IPS-20b (cell line): ENCODE measurements at regions not wholly inside any gene's neighbourhood (a gene's known extent, or its start where the extent isn't known, plus 50 kb on each side); places are given as distances from the start of the nearest gene placed in this dataset.

Source experiments
- H3K27ac ChIP-seq: one replicate; pipeline ENCODE4 v1.5.1; 2013; ENCODE audit warnings: low read length
- H3K27me3 ChIP-seq: 2 replicates; pipeline ENCODE4 v1.6.1; 2013; ENCODE audit warnings: mild to moderate bottlenecking, low read length, inconsistent platforms; ENCODE audit not compliant: insufficient read depth
- H3K36me3 ChIP-seq: 2 replicates; pipeline ENCODE4 v1.6.1; 2013; ENCODE audit warnings: low read depth, mild to moderate bottlenecking, inconsistent platforms, low read length, moderate library complexity; ENCODE audit not compliant: insufficient read depth
- H3K4me1 ChIP-seq: 2 replicates; pipeline ENCODE4 v1.6.1; 2013; ENCODE audit warnings: mild to moderate bottlenecking, control low read depth, inconsistent platforms, low read length, moderate library complexity; ENCODE audit not compliant: insufficient read depth
- H3K4me3 ChIP-seq: 2 replicates; pipeline ENCODE4 v1.5.1; 2013; ENCODE audit warnings: mild to moderate bottlenecking, low read length, inconsistent platforms
- H3K9ac ChIP-seq: 2 replicates; pipeline ENCODE4 v1.6.1; 2013; ENCODE audit warnings: low read depth, mild to moderate bottlenecking, inconsistent platforms, low read length, moderate library complexity
- H3K9me3 ChIP-seq: 2 replicates; pipeline ENCODE4 v1.6.1; 2013; ENCODE audit warnings: mild to moderate bottlenecking, low read depth, low read length, inconsistent platforms; ENCODE audit not compliant: insufficient read depth

- Histone ChIP-seq H3K27ac (no peak overlapping the region), H3K9me3 (no peaks in the 10 kb centered on the region), H3K27me3 (no peaks in the 10 kb centered on the region), H3K4me1 (peaks cover 23% of the 10 kb centered on the region), H3K9ac (no peak overlapping the region), H3K36me3 (no peaks in the 10 kb centered on the region), H3K4me3 (no peak overlapping the region)
Observed at GRCh38 chr3:159783780-159784742, 204.6 kb upstream of the IL12A start.

GRCh38 chr3:159785273-159785708 is 203.3 kb upstream of the IL12A start:
- H3K27ac ChIP-seq: no peak overlapping the region
- H3K9me3 ChIP-seq: no peaks in the 10 kb centered on the region
- H3K4me3 ChIP-seq: no peak overlapping the region
- H3K27me3 ChIP-seq: no peaks in the 10 kb centered on the region
- peaks cover 27% of the 10 kb centered on the region for H3K4me1 ChIP-seq
- H3K9ac ChIP-seq: no peak overlapping the region
- no peaks in the 10 kb centered on the region for H3K36me3 ChIP-seq

GRCh38 chr3:159786489-159787177 is 202.0 kb upstream of the IL12A start:
- H3K27me3 ChIP-seq: no peaks in the 10 kb centered on the region

GRCh38 chr3:159787178-159787574 is 201.5 kb upstream of the IL12A start:
- Histone ChIP-seq H3K9ac (no peak overlapping the region), H3K4me3 (no peak overlapping the region), H3K9me3 (no peaks in the 10 kb centered on the region), H3K27me3 (no peaks in the 10 kb centered on the region), H3K36me3 (no peaks in the 10 kb centered on the region), H3K27ac (no peak overlapping the region), H3K4me1 (peaks cover 27% of the 10 kb centered on the region)

More at GRCh38 chr3:159786489-159787177, 202.0 kb upstream of the IL12A start:
- Histone ChIP-seq H3K9ac (no peak overlapping the region), H3K9me3 (no peaks in the 10 kb centered on the region), H3K27ac (no peak overlapping the region), H3K36me3 (no peaks in the 10 kb centered on the region), H3K4me3 (no peak overlapping the region), H3K4me1 (peaks cover 27% of the 10 kb centered on the region)

GRCh38 chr3:159787794-159788205 is 200.8 kb upstream of the IL12A start:
- no peak overlapping the region for H3K9ac ChIP-seq
- H3K4me3 ChIP-seq: no peak overlapping the region
- no peaks in the 10 kb centered on the region for H3K27me3 ChIP-seq
- H3K36me3 ChIP-seq: no peaks in the 10 kb centered on the region
- no peaks in the 10 kb centered on the region for H3K9me3 ChIP-seq
- no peak overlapping the region for H3K27ac ChIP-seq
- peaks cover 27% of the 10 kb centered on the region for H3K4me1 ChIP-seq

- Histone ChIP-seq H3K36me3 (no peaks in the 10 kb centered on the region), H3K4me1 (peaks cover 27% of the 10 kb centered on the region), H3K9ac (no peak overlapping the region), H3K4me3 (no peak overlapping the region), H3K27me3 (no peaks in the 10 kb centered on the region), H3K9me3 (no peaks in the 10 kb centered on the region), H3K27ac (no peak overlapping the region)
Observed at GRCh38 chr3:159788291-159788690, 200.3 kb upstream of the IL12A start.

- Histone ChIP-seq H3K4me1 (peaks cover 27% of the 10 kb centered on the region), H3K27me3 (no peaks in the 10 kb centered on the region), H3K9me3 (no peaks in the 10 kb centered on the region), H3K4me3 (no peak overlapping the region), H3K27ac (no peak overlapping the region), H3K9ac (no peak overlapping the region), H3K36me3 (no peaks in the 10 kb centered on the region)
Observed at GRCh38 chr3:159789017-159789416, 199.6 kb upstream of the IL12A start.

- H3K9me3 ChIP-seq: no peaks in the 10 kb centered on the region
- H3K27me3 ChIP-seq: no peaks in the 10 kb centered on the region
- no peaks in the 10 kb centered on the region for H3K36me3 ChIP-seq
- no peak overlapping the region for H3K4me3 ChIP-seq
- H3K9ac ChIP-seq: no peak overlapping the region
- H3K27ac ChIP-seq: no peak overlapping the region
- H3K4me1 ChIP-seq: peaks cover 24% of the 10 kb centered on the region
Observed at GRCh38 chr3:159789742-159790635, 198.6 kb upstream of the IL12A start.

- Histone ChIP-seq H3K9ac (no peak overlapping the region), H3K27ac (no peak overlapping the region), H3K9me3 (no peaks in the 10 kb centered on the region), H3K27me3 (no peaks in the 10 kb centered on the region), H3K4me3 (no peak overlapping the region), H3K4me1 (peaks cover 21% of the 10 kb centered on the region), H3K36me3 (no peaks in the 10 kb centered on the region)
Observed at GRCh38 chr3:159791336-159791735, 197.3 kb upstream of the IL12A start.

- peaks cover 17% of the 10 kb centered on the region for H3K4me1 ChIP-seq
- no peak overlapping the region for H3K4me3 ChIP-seq
- no peak overlapping the region for H3K27ac ChIP-seq
- no peaks in the 10 kb centered on the region for H3K9me3 ChIP-seq
- H3K36me3 ChIP-seq: no peaks in the 10 kb centered on the region
- H3K9ac ChIP-seq: no peak overlapping the region
- no peaks in the 10 kb centered on the region for H3K27me3 ChIP-seq
Observed at GRCh38 chr3:159792070-159792469, 196.6 kb upstream of the IL12A start.

GRCh38 chr3:159795042-159795441 is 193.6 kb upstream of the IL12A start:
- Histone ChIP-seq H3K27ac (no peak overlapping the region), H3K36me3 (no peaks in the 10 kb centered on the region), H3K4me1 (peaks cover 8% of the 10 kb centered on the region; the same call in 1 of the 2 replicates), H3K4me3 (no peak overlapping the region), H3K9me3 (no peaks in the 10 kb centered on the region), H3K27me3 (no peaks in the 10 kb centered on the region), H3K9ac (no peak overlapping the region)
